ENCODE measurements at regions not wholly inside any gene's neighbourhood (a gene's known extent, or its start where the extent isn't known, plus 50 kb on each side); places are given as distances from the start of the nearest gene placed in this dataset.
"Not testable (repeated sequence)": the region's sequence is repeated elsewhere in the genome, so short reads cannot be mapped to it uniquely, and the experiment has no call there.

GRCh38 chr5:30150231-30150630 is 1043.3 kb upstream of the CDH6 start:
- H3K4me3 ChIP-seq (ENCODE audit: low read depth, low read length) = no peak overlapping the region
- no peak for TF ChIP-seq CTCF (IDR thresholded peaks at IDR 0.05; ENCODE audit: low read depth, low read length)

GRCh38 chr5:30149526-30149925 is 1044.0 kb upstream of the CDH6 start:
- TF ChIP-seq CTCF (IDR thresholded peaks at IDR 0.05; ENCODE audit: low read depth, low read length) = no peak
- H3K4me3 ChIP-seq (ENCODE audit: low read depth, low read length) = no peak overlapping the region

- TF ChIP-seq CTCF (IDR thresholded peaks at IDR 0.05; ENCODE audit: low read depth, low read length) = no peak
Measured at GRCh38 chr5:30147976-30148375, 1045.5 kb upstream of the CDH6 start.

GRCh38 chr5:30144059-30144458 is 1049.4 kb upstream of the CDH6 start:
- H3K4me3 ChIP-seq (ENCODE audit: low read depth, low read length) = not testable (repeated sequence)

More at GRCh38 chr5:30147976-30148375, 1045.5 kb upstream of the CDH6 start:
- no peak overlapping the region for H3K4me3 ChIP-seq (ENCODE audit: low read depth, low read length)

GRCh38 chr5:30142432-30142831 is 1051.1 kb upstream of the CDH6 start:
- TF ChIP-seq CTCF (IDR thresholded peaks at IDR 0.05; ENCODE audit: low read depth, low read length) = no peak
- no peak overlapping the region for H3K4me3 ChIP-seq (ENCODE audit: low read depth, low read length)

- no peak for TF ChIP-seq CTCF (IDR thresholded peaks at IDR 0.05; ENCODE audit: low read depth, low read length)
- no peak overlapping the region for H3K4me3 ChIP-seq (ENCODE audit: low read depth, low read length)
Measured at GRCh38 chr5:30121043-30121442, 1072.4 kb upstream of the CDH6 start.

GRCh38 chr5:30117135-30117534 is 1076.4 kb upstream of the CDH6 start:
- no peak for TF ChIP-seq CTCF (IDR thresholded peaks at IDR 0.05; ENCODE audit: low read depth, low read length)
- H3K4me3 ChIP-seq (ENCODE audit: low read depth, low read length) = no peak overlapping the region

- H3K4me3 ChIP-seq (ENCODE audit: low read depth, low read length) = no peak overlapping the region
- TF ChIP-seq CTCF (IDR thresholded peaks at IDR 0.05; ENCODE audit: low read depth, low read length) = no peak
Measured at GRCh38 chr5:30113542-30113941, 1079.9 kb upstream of the CDH6 start.

Data from WI38 (cell line).